ENCODE measurements at regions not wholly inside any gene's neighbourhood (a gene's known extent, or its start where the extent isn't known, plus 50 kb on each side); places are given as distances from the start of the nearest gene placed in this dataset.

- TF ChIP-seq CHD7 (IDR thresholded peaks at IDR 0.05; ENCODE audit: insufficient replicate concordance, low read length) (no peak), MAFK (IDR thresholded peaks at IDR 0.05; ENCODE audit: low read depth, low read length) (peak; percentile 44)
Observed at GRCh38 chr10:81679291-81679690, 195.7 kb upstream of the NRG3 start (continued).
